ENCODE measurements at regions not wholly inside any gene's neighbourhood (a gene's known extent, or its start where the extent isn't known, plus 50 kb on each side); places are given as distances from the start of the nearest gene placed in this dataset.

- TF ChIP-seq CTCF (IDR thresholded peaks at IDR 0.05) (no peak), EZH2 (IDR thresholded peaks at IDR 0.05; ENCODE audit: borderline replicate concordance, insufficient read depth, low read depth, low read length, poor library complexity, severe bottlenecking) (no peak)
Measured at GRCh38 chr2:125562924-125563323, 1093.0 kb upstream of the GYPC start.
